ENCODE measurements at regions not wholly inside any gene's neighbourhood (a gene's known extent, or its start where the extent isn't known, plus 50 kb on each side); places are given as distances from the start of the nearest gene placed in this dataset.
"Not testable (repeated sequence)": the region's sequence is repeated elsewhere in the genome, so short reads cannot be mapped to it uniquely, and the experiment has no call there.

DNA sequence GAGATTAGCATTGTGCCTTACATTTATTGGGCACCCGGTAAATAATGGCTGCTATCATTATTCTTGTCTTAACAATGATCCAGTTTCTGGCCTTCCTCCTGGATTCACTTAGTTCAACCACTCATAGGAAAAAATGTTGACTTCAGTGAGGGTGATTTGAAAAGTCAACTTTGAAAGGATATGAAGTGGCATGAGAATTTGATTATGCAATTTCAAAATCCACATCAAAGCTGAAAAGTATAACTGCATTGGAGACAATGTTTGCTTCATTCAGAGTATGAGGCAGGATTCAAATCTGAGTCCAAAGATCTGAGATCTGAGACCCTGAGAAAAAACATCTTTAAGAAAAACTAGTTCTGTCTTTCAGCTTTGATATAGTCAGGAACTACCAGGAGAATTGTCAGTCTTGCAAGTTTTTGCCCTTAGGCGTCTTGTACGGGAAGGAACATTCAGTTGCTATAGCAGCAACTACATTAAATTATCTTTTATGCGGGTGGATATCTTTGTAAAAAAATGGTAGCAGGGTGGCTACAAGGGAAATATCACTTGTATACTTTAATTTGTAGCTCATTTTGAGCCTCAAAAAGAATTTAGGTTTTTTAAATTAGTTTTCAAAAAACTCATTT lies 587.5 kb upstream of the LCORL start:
- no peak overlapping the region for H3K4me3 ChIP-seq
- H3K9me3 ChIP-seq = no peaks in the 10 kb centered on the region
- ATAC-seq (peak in 1 of 2 donors; percentile 56), DNase-seq (no peak)
- H3K27ac ChIP-seq = no peak overlapping the region
- no peaks in the 10 kb centered on the region for H3K4me1 ChIP-seq
- H3K27me3 ChIP-seq (ENCODE audit: low read depth) = no peaks in the 10 kb centered on the region
- TF ChIP-seq, protein P1, sequence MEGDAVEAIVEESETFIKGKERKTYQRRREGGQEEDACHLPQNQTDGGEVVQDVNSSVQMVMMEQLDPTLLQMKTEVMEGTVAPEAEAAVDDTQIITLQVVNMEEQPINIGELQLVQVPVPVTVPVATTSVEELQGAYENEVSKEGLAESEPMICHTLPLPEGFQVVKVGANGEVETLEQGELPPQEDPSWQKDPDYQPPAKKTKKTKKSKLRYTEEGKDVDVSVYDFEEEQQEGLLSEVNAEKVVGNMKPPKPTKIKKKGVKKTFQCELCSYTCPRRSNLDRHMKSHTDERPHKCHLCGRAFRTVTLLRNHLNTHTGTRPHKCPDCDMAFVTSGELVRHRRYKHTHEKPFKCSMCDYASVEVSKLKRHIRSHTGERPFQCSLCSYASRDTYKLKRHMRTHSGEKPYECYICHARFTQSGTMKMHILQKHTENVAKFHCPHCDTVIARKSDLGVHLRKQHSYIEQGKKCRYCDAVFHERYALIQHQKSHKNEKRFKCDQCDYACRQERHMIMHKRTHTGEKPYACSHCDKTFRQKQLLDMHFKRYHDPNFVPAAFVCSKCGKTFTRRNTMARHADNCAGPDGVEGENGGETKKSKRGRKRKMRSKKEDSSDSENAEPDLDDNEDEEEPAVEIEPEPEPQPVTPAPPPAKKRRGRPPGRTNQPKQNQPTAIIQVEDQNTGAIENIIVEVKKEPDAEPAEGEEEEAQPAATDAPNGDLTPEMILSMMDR (IDR thresholded peaks at IDR 0.05) = no peak
- H3K36me3 ChIP-seq = no peaks in the 10 kb centered on the region
- intact Hi-C loops (cut with DNase I) = no loop called here

DNA sequence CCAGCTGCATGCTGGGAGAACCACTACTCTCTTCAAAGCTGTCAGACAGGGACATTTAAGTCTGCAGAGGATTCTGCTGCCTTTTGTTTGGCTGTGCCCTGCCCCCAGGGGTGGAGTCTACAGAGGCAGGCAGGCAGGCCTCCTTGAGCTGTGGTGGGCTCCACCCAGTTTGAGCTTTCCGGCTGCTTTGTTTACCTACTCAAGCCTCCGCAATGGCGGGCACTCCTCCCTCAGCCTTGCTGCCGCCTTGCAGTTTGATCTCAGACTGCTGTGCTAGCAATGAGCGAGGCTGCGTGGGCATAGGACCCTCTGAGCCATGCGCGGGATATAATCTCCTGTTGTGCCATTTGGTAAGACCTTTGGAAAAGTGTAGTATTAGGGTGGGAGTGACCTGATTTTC lies 581.1 kb upstream of the LCORL start:
- H3K4me3 ChIP-seq; H3K27me3 ChIP-seq (ENCODE audit: low read depth); H3K4me1 ChIP-seq; DNase-seq; intact Hi-C loops (cut with DNase I); H3K36me3 ChIP-seq; H3K27ac ChIP-seq; ATAC-seq; H3K9me3 ChIP-seq: not testable (repeated sequence)

DNA sequence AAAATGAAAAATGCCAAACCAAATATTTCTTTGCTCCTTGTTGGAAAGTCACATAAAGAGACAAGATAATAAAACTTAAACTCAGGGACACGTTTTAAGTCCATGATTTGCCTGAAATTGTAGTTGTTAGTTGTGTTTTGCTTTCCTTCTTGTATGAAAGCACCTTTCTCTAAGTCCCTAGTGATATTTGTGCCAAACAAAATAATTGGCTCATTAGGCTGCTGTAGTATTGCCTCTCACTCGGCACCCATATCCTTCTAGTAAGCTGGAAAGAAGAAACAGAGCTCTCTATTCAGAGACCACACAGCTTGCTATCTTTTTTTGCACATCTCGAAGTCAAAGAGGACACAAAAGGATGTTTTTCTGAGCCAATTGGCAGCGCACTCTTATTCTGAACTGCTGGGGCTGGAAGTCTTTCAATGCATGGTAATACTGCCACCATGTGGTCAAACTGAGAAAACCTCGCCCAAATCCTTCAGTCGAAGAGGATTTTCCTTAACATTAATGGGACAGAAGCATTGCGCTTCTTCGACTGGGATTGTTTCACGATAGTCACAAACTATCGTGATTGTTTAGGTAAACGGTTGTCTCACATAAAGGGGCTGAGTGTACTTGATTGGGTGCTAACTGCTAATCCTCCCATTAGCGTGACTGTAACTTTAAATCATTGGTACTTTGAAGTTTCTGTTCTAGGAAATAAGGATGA lies 571.9 kb upstream of the LCORL start:
- peak; percentile 67 to 69 for ATAC-seq
- H3K27me3 ChIP-seq (ENCODE audit: low read depth) = no peaks in the 10 kb centered on the region

DNA sequence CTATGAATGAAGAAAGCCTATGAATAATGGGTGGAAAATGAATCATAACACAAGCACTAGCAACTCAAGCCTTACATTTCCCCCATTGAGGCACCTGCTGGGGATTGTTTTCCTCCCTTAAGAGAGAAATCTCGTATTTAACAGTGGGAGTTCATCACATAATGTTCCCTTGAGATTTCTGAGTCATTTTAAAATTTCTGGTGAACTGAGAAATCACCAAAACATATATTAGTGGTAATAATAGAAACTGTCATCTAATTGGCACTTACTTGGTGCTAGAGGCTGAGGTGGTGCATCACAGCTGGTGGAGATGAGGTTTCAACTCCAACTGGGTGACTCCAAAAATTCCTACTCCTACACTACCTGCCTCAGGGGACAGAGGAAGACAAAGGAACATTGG lies 561.3 kb upstream of the LCORL start:
- H3K27ac ChIP-seq = no peak overlapping the region
- TF ChIP-seq, protein P1 (IDR thresholded peaks at IDR 0.05) = no peak
- no peaks in the 10 kb centered on the region for H3K36me3 ChIP-seq
- intact Hi-C loops (cut with DNase I) = no loop called here
- no peak for ATAC-seq
- H3K4me1 ChIP-seq = no peaks in the 10 kb centered on the region
- DNase-seq = no peak
- no peaks in the 10 kb centered on the region for H3K9me3 ChIP-seq
- no peak overlapping the region for H3K4me3 ChIP-seq
- peaks cover 6% of the 10 kb centered on the region for H3K27me3 ChIP-seq (ENCODE audit: low read depth)

More for the DNA sequence above, 571.9 kb upstream of the LCORL start:
- Histone ChIP-seq H3K4me1 (no peaks in the 10 kb centered on the region), H3K4me3 (no peak overlapping the region), H3K36me3 (no peaks in the 10 kb centered on the region), H3K27ac (no peak overlapping the region), H3K9me3 (no peaks in the 10 kb centered on the region)
- DNase-seq = no peak
- intact Hi-C loops (cut with DNase I) = loop anchor here (10.0 kb wide), 1 partner anchor 779 kb away; the partner anchor contains the start of genes DCAF16 and NCAPG
- TF ChIP-seq, protein P1 (IDR thresholded peaks at IDR 0.05) = peak; percentile 79

DNA sequence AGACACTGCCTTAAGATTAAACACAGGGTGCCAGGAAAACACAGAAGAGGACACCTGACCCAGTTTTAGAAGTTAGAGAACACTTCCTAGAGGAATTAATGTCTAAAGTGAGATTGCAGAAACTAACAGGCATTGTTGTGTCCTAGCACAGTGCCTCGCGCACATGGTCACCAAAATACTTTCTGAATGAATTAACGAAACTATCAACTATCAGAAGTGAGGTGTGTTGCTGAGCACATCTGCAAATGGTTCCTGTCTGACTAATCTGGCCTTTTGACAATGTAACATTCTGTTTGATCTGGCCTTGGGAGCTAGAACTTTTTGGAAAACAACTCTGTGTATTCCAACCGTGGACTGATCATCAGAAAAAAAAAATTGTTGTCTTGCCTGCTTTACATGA lies 556.8 kb upstream of the LCORL start:
- ATAC-seq (no peak), DNase-seq (no peak)
- TF ChIP-seq, protein P1 (IDR thresholded peaks at IDR 0.05) = no peak
- Histone ChIP-seq H3K27me3 (ENCODE audit: low read depth) (no peaks in the 10 kb centered on the region), H3K36me3 (no peaks in the 10 kb centered on the region), H3K4me1 (no peaks in the 10 kb centered on the region), H3K27ac (no peak overlapping the region), H3K4me3 (no peak overlapping the region), H3K9me3 (no peaks in the 10 kb centered on the region)
- intact Hi-C loops (cut with DNase I) = no loop called here

DNA sequence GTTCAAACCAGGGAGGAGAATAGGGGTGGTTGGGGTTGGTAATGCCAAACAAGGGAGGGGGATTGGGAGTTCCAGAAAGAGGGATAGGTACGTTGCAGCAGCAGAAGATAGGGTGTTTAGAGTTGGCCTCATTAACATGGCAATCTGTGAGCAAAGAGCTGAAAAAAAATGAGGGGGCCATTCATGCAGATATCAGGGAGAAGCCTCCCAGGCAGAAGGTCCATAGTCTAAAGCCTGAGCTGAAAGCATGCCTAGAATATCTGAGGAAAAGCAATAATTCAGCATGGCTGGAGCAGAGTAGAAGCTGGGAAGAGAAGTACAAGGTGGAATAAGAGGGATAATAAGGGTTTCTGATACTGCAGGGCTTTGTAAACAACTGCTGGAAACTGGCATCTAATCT lies 550.9 kb upstream of the LCORL start:
- Histone ChIP-seq H3K36me3 (no peaks in the 10 kb centered on the region), H3K9me3 (no peaks in the 10 kb centered on the region), H3K27ac (no peak overlapping the region), H3K4me3 (no peak overlapping the region), H3K27me3 (ENCODE audit: low read depth) (no peaks in the 10 kb centered on the region), H3K4me1 (no peaks in the 10 kb centered on the region)
- TF ChIP-seq, protein P1 (IDR thresholded peaks at IDR 0.05) = no peak
- intact Hi-C loops (cut with DNase I) = no loop called here
- ATAC-seq = no peak
- no peak for DNase-seq

All from lower lobe of right lung (tissue), 2 donors.